A673 (cell line): ENCODE measurements at regions not wholly inside any gene's neighbourhood (a gene's known extent, or its start where the extent isn't known, plus 50 kb on each side); places are given as distances from the start of the nearest gene placed in this dataset.

ENCODE experiments used
- BruUV-seq: library from RNA; stranded (reverse); fragments of 400-500 nt; replicated peaks from 2 replicates; lab custom pipeline; 2021; lab: Mats Ljungman, UMichigan
- CTCF ChIA-PET: fragments of 300-600 bp; sonication (Branson Sonifier 250); formaldehyde crosslinking; loops from one replicate; lab custom pipeline; 2022; ENCODE audit warnings: antibody characterized with exemption; lab: Charles Lee
- POLR2A ChIA-PET: fragments of 300-600 bp; sonication (Branson Sonifier 250); formaldehyde crosslinking; loops from one replicate; lab custom pipeline; 2022; ENCODE audit warnings: antibody characterized with exemption; ENCODE audit not compliant: low non-redundant PET; lab: Charles Lee
- DNase-seq: peaks from one replicate; pipeline ENCODE4 v3.0.0-alpha.2; 2015; ENCODE audit warnings: low spot score
- H3K27ac ChIP-seq: fragments of 200-600 bp; sonication (generic); 2 replicates; pipeline ENCODE4 v1.5.1; 2016; ENCODE audit warnings: mixed run types, low read depth, mild to moderate bottlenecking, mixed read lengths, antibody characterized with exemption, low read length; ENCODE audit not compliant: poor library complexity, severe bottlenecking
- H3K27me3 ChIP-seq: fragments of 200-600 bp; sonication (generic); replicated peaks from 2 replicates; pipeline ENCODE4 v1.6.1; 2017; ENCODE audit warnings: mixed run types, low read depth, mild to moderate bottlenecking, mixed read lengths, antibody characterized with exemption, low read length; ENCODE audit not compliant: insufficient read depth, poor library complexity
- H3K36me3 ChIP-seq: fragments of 200-600 bp; sonication (generic); 2 replicates; pipeline ENCODE4 v1.6.1; 2016; ENCODE audit warnings: mixed run types, mild to moderate bottlenecking, mixed read lengths, antibody characterized with exemption, low read length; ENCODE audit not compliant: insufficient read depth, poor library complexity, severe bottlenecking
- H3K4me1 ChIP-seq: fragments of 200-600 bp; sonication (generic); 2 replicates; pipeline ENCODE4 v1.6.1; 2017; ENCODE audit warnings: mixed run types, mild to moderate bottlenecking, mixed read lengths, antibody characterized with exemption, low read length; ENCODE audit not compliant: insufficient read depth, poor library complexity, severe bottlenecking
- H3K4me3 ChIP-seq: fragments of 200-600 bp; sonication (generic); 2 replicates; pipeline ENCODE4 v1.5.1; 2016; ENCODE audit warnings: low read depth, mixed run types, mild to moderate bottlenecking, mixed read lengths, low read length; ENCODE audit not compliant: poor library complexity, severe bottlenecking
- H3K9me3 ChIP-seq: fragments of 200-600 bp; sonication (generic); 2 replicates; pipeline ENCODE4 v1.6.1; 2016; ENCODE audit warnings: mixed run types, low read depth, mild to moderate bottlenecking, mixed read lengths, antibody characterized with exemption, low read length; ENCODE audit not compliant: poor library complexity, severe bottlenecking
- CTCF ChIP-seq: fragments of 300-800, 200-600 bp; sonication (generic); conservative IDR thresholded peaks from 2 replicates; pipeline ENCODE4 v1.5.1; 2017; ENCODE audit warnings: low read depth, mild to moderate bottlenecking, antibody characterized with exemption, low read length, moderate library complexity, mixed read lengths
- EZH2 ChIP-seq: fragments of 200-600 bp; sonication (generic); IDR thresholded peaks from 2 replicates; pipeline ENCODE4 v1.6.1; 2017; ENCODE audit warnings: borderline replicate concordance, low read depth, mild to moderate bottlenecking, mixed read lengths, antibody characterized with exemption, low read length; ENCODE audit not compliant: poor library complexity, severe bottlenecking
- intact Hi-C: fragments of 100-400 bp; cut with micrococcal nuclease; formaldehyde crosslinking; loops from one replicate; pipeline ENCODE4 v1.10.0; 2022; ENCODE audit not compliant: unreplicated experiment

GRCh38 chr9:21585756-21586752 is 103.9 kb upstream of the IFNE start:
- H3K27ac ChIP-seq = no peak overlapping the region
- intact Hi-C loops = loop anchor here (10.0 kb wide), 1 partner anchor 199 kb away; no protein-coding TSS in a partner anchor
- no peak for DNase-seq
- CTCF ChIA-PET = no interaction called here
- BruUV-seq = no TSS peak
- no peaks in the 10 kb centered on the region for H3K36me3 ChIP-seq
- TF ChIP-seq CTCF (no peak), EZH2 (no peak)
- POLR2A ChIA-PET = no interaction called here
- no peak overlapping the region for H3K4me3 ChIP-seq
- H3K27me3 ChIP-seq = no peaks in the 10 kb centered on the region
- H3K9me3 ChIP-seq = no peaks in the 10 kb centered on the region
- no peaks in the 10 kb centered on the region for H3K4me1 ChIP-seq

DNA sequence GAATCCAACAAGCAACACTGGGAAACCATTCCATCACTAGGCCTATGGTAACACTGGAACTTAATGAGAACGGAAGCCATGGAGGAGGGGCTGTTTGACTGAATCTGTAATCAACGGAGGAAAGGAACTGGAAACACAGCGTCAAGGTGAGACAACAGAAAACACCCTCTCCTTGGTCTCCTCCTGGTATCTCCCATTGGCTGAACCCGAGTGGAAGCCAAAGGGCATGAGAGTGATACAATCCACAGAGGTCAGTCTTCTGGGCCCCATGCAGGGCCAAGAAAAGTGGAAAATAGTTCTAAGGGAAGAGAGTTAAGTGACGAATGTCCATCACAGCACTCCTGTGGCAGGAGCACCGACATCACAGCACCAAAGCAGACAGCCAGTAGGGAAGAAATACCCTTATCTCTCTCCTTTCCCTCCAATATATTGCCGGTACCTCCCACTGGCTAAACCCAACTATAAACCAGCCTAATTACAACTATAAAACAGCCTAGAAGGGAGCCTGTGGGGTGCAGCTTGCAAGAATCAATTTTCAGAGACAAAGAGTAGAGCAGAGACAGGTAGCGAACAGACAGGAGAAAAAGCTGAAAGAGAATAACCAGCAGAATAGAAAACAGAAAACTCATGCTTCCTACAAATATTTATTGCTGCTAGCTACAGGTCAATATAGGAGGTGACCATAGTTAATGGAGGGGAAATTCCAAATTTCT is 107.4 kb upstream of the IFNE start:
- Histone ChIP-seq H3K36me3 (no peaks in the 10 kb centered on the region), H3K27ac (no peak overlapping the region), H3K4me3 (no peak overlapping the region), H3K9me3 (no peaks in the 10 kb centered on the region), H3K4me1 (no peaks in the 10 kb centered on the region), H3K27me3 (no peaks in the 10 kb centered on the region)
- CTCF ChIA-PET = no interaction called here
- no TSS peak for BruUV-seq
- POLR2A ChIA-PET = no interaction called here
- intact Hi-C loops = loop anchor here (10.0 kb wide), 1 partner anchor 195 kb away; no protein-coding TSS in a partner anchor
- TF ChIP-seq CTCF = no peak
- TF ChIP-seq EZH2 = no peak
- DNase-seq = no peak

DNA sequence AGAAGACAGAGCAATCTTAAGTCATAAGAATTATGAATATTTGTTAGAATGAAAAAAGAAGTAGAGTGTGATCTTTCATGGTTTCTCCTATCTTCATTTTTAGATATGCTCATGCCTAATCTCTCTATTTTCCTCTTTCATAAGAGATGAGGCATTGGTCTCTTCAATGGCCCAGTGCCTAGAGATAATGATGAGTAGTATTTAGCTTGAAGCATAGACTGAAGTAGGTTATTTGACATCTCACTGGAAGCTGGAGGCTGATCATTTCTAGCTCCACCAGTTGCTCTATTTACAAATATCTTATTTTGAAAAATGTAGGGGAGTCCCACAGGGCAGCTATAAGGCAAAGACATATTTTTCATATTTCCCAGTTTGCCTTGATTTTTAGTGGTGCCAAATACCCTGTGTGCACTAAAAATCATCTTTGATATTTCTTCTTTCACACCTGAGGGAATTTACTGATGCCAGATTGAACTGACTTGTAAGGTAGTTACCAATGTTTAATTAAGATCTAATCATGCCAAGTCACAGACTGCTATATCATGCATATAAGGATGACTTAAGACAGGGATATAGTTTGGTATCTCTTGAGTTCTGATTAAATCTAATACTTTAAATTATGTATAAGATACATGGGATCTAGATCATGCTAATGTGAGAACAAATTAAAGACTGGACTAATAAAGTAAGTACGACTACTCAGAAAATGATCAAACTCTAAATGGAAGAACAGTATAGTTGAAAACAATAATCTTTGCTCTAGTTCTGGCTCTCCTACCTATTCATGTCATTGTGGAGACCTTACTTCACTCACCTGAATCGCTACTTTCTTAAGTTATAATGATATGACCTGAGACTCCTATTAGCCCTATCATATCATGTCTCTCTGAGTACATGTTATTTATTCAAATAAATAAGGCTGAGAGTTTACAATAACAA is 108.2 kb upstream of the IFNE start:
- ChIA-PET CTCF (no interaction called here), POLR2A (no interaction called here)
- Histone ChIP-seq H3K36me3 (no peaks in the 10 kb centered on the region), H3K27ac (no peak overlapping the region), H3K4me3 (no peak overlapping the region), H3K4me1 (no peaks in the 10 kb centered on the region), H3K9me3 (no peaks in the 10 kb centered on the region), H3K27me3 (peaks cover 3% of the 10 kb centered on the region)
- intact Hi-C loops = no loop called here
- TF ChIP-seq EZH2 = no peak
- no peak for TF ChIP-seq CTCF
- DNase-seq = no peak
- BruUV-seq = no TSS peak
